ENCODE measurements at regions not wholly inside any gene's neighbourhood (a gene's known extent, or its start where the extent isn't known, plus 50 kb on each side); places are given as distances from the start of the nearest gene placed in this dataset.

- Histone ChIP-seq H3K79me2 (ENCODE audit: control insufficient read depth, insufficient read depth, low read length) (no peaks in the 10 kb centered on the region), H2AFZ (ENCODE audit: low read depth, low read length) (no peak overlapping the region), H3K9me1 (ENCODE audit: control insufficient read depth, insufficient read depth, low read length) (no peaks in the 10 kb centered on the region), H3K4me3 (no peak overlapping the region), H3K36me3 (ENCODE audit: control insufficient read depth, insufficient read depth, low read length) (no peaks in the 10 kb centered on the region), H3K4me2 (ENCODE audit: insufficient read depth, low read length) (no peak overlapping the region), H3K9me3 (replicated peaks; ENCODE audit: control insufficient read depth, insufficient read depth, low read depth, low read length) (no peaks in the 10 kb centered on the region), H3K27ac (ENCODE audit: extremely low read depth, low read depth, low read length) (no peak overlapping the region), H3K9ac (ENCODE audit: insufficient read depth in 1 of 2, low read depth in 2 of 2, low read length in 2 of 2) (no peak overlapping the region), H4K20me1 (replicated peaks; ENCODE audit: control insufficient read depth, insufficient read depth, low read length) (no peaks in the 10 kb centered on the region), H3K27me3 (ENCODE audit: control insufficient read depth in 2 of 2, insufficient read depth in 2 of 2, low read length in 2 of 2) (no peaks in the 10 kb centered on the region), H3K4me1 (replicated peaks in 1 of 2; ENCODE audit: control insufficient read depth in 2 of 2, insufficient read depth in 2 of 2, low read length in 2 of 2) (no peaks in the 10 kb centered on the region)
- no peak for DNase-seq (ENCODE audit: extremely low read depth in 1 of 4, low spot score in 3 of 4)
- in situ Hi-C loops (cut with MboI), result no loop called here
- no peak for ATAC-seq
- ChIA-PET POLR2A (no interaction called here), CTCF (ENCODE audit: low intra/inter-chr PET ratio) (no interaction called here)
- BruUV-seq (replicated peaks), result no TSS peak
- WGBS (ENCODE audit: insufficient coverage, low coverage, missing lambda C conversion rate), result no CpG with 5 or more reads among the region's 3 CpGs
- intact Hi-C loops (cut with micrococcal nuclease), result no loop called here
- no peak for TF ChIP-seq NFIX (CRISPR knock-in tag; IDR thresholded peaks at IDR 0.05; ENCODE audit: low read depth)
- no peak for FAIRE-seq
Observed at GRCh38 chr9:30201024-30201423, 2183.4 kb upstream of the ACO1 start.

GRCh38 chr9:30235068-30235467, 2149.4 kb upstream of the ACO1 start:
- BruUV-seq (replicated peaks), result no TSS peak
- CTCF ChIA-PET (ENCODE audit: low intra/inter-chr PET ratio), result no interaction called here
- Histone ChIP-seq H4K20me1 (replicated peaks; ENCODE audit: control insufficient read depth, insufficient read depth, low read length) (no peaks in the 10 kb centered on the region), H3K4me1 (replicated peaks in 1 of 2; ENCODE audit: control insufficient read depth in 2 of 2, insufficient read depth in 2 of 2, low read length in 2 of 2) (no peaks in the 10 kb centered on the region), H3K36me3 (ENCODE audit: control insufficient read depth, insufficient read depth, low read length) (no peaks in the 10 kb centered on the region), H3K27ac (ENCODE audit: extremely low read depth, low read depth, low read length) (no peak overlapping the region), H3K4me3 (no peak overlapping the region), H3K79me2 (ENCODE audit: control insufficient read depth, insufficient read depth, low read length) (no peaks in the 10 kb centered on the region), H3K27me3 (ENCODE audit: control insufficient read depth in 2 of 2, insufficient read depth in 2 of 2, low read length in 2 of 2) (no peaks in the 10 kb centered on the region), H3K9me3 (replicated peaks; ENCODE audit: control insufficient read depth, insufficient read depth, low read depth, low read length) (no peaks in the 10 kb centered on the region), H2AFZ (ENCODE audit: low read depth, low read length) (no peak overlapping the region), H3K4me2 (ENCODE audit: insufficient read depth, low read length) (no peak overlapping the region), H3K9ac (ENCODE audit: insufficient read depth in 1 of 2, low read depth in 2 of 2, low read length in 2 of 2) (no peak overlapping the region), H3K9me1 (ENCODE audit: control insufficient read depth, insufficient read depth, low read length) (no peaks in the 10 kb centered on the region)
- POLR2A ChIA-PET, result no interaction called here
- ATAC-seq (no peak), DNase-seq (ENCODE audit: extremely low read depth in 1 of 4, low spot score in 3 of 4) (no peak), FAIRE-seq (no peak)
- no CpG with 5 or more reads among the region's 4 CpGs for WGBS (ENCODE audit: insufficient coverage, low coverage, missing lambda C conversion rate)
- TF ChIP-seq MECOM (CRISPR knock-in tag; IDR thresholded peaks at IDR 0.05) (no peak), NCOA4 (IDR thresholded peaks at IDR 0.05; ENCODE audit: partially characterized antibody) (no peak), ZNF239 (CRISPR knock-in tag; IDR thresholded peaks at IDR 0.05) (no peak), ZNF316 (IDR thresholded peaks at IDR 0.05) (no peak), ZNF740 (CRISPR knock-in tag; IDR thresholded peaks at IDR 0.05) (no peak), ZNF740 (tag; IDR thresholded peaks at IDR 0.05) (no peak)
- intact Hi-C loops (cut with micrococcal nuclease) (no loop called here), in situ Hi-C loops (cut with MboI) (no loop called here)

All from K562 (cell line).